Spleen (tissue), 11 donors: ENCODE measurements at regions not wholly inside any gene's neighbourhood (a gene's known extent, or its start where the extent isn't known, plus 50 kb on each side); places are given as distances from the start of the nearest gene placed in this dataset.

Experiments
- DNase-seq: peaks from one replicate; pipeline ENCODE4 v3.0.0-alpha.2; 2020
- H3K27ac ChIP-seq, 8 donors: fragments of 200-600 bp; sonication (generic) in 7 of 8; 1 replicate in 4 of 8; 2 replicates in 4 of 8; pipeline versions ENCODE4 v1.5.0 to v1.8.0; 2016 to 2021; ENCODE audit warnings: inconsistent platforms in 4 of 8, mild to moderate bottlenecking in 4 of 8, moderate library complexity in 1 of 8
- H3K27me3 ChIP-seq, 7 donors: fragments of 200-600 bp; sonication (generic) in 6 of 7; replicated peaks in 1 of 7; 1 replicate in 4 of 7; 2 replicates in 3 of 7; pipeline versions ENCODE4 v1.5.0 to v1.8.0; 2016 to 2021; ENCODE audit warnings: inconsistent platforms in 3 of 7, mild to moderate bottlenecking in 1 of 7
- H3K36me3 ChIP-seq, 6 donors: fragments of 200-600 bp; sonication (generic) in 5 of 6; 1 replicate in 4 of 6; 2 replicates in 2 of 6; pipeline versions ENCODE4 v1.5.0 to v1.8.0; 2016 to 2021; ENCODE audit warnings: inconsistent platforms in 2 of 6
- H3K4me1 ChIP-seq, 6 donors: fragments of 200-600 bp; sonication (generic) in 5 of 6; 1 replicate in 3 of 6; 2 replicates in 3 of 6; pipeline versions ENCODE4 v1.5.0 to v1.8.0; 2016 to 2021; ENCODE audit warnings: inconsistent platforms in 3 of 6
- H3K4me3 ChIP-seq, 8 donors: fragments of 200-600 bp; sonication (generic) in 7 of 8; 1 replicate in 4 of 8; 2 replicates in 4 of 8; pipeline versions ENCODE4 v1.5.0 to v1.8.0; 2016 to 2021; ENCODE audit warnings: inconsistent platforms in 4 of 8, mild to moderate bottlenecking in 4 of 8, moderate library complexity in 2 of 8
- H3K9me3 ChIP-seq, 8 donors: fragments of 200-600 bp; sonication (generic) in 7 of 8; 1 replicate in 4 of 8; 2 replicates in 4 of 8; pipeline versions ENCODE4 v1.5.0 to v1.8.0; 2016 to 2021; ENCODE audit warnings: inconsistent platforms in 4 of 8
- POLR2A ChIP-seq, 3 donors: fragments of 450-650 bp; IDR thresholded peaks; one replicate each; pipeline ENCODE4 v1.5.1; 2017; ENCODE audit warnings: antibody characterized with exemption in 3 of 3, mild to moderate bottlenecking in 1 of 3
- POLR2AphosphoS5 ChIP-seq, 3 donors: sonication (generic); formaldehyde crosslinking; IDR thresholded peaks; one replicate each; pipeline ENCODE4 v1.5.1; 2017; ENCODE audit warnings: antibody characterized with exemption in 3 of 3
- WGBS, 5 donors: extraction: QIAGEN DNeasy Blood & Tissue Kit in 3 of 5; methylation state at CpG; one replicate each; pipeline versions ENCODE4 v1.1.5 to v1.1.7; 2013 to 2018; 5-methylcytosine and 5-hydroxymethylcytosine counted together
- intact Hi-C: fragments of 100-400 bp; cut with DNase I; formaldehyde crosslinking; loops from one replicate; pipeline ENCODE4 v1.15.0; 2023; ENCODE audit warnings: low total_unique reads
- TF ChIP-seq, protein P1 (sequence below), 11 experiments: fragments of 200-600 bp in 7 of 11; fragments of 450-650 bp in 4 of 11; sonication (generic) in 4 of 11; IDR thresholded peaks in 8 of 11; conservative IDR thresholded peaks in 3 of 11; 1 replicate in 7 of 11; 2 replicates in 4 of 11; pipeline versions ENCODE4 v1.4.0 to v1.8.0; 2016 to 2021; ENCODE audit warnings: antibody characterized with exemption in 11 of 11, inconsistent platforms in 4 of 11, mild to moderate bottlenecking in 1 of 11
- donor health status: healthy with polysubstance abuse.
- donor health status: DM: no; HTN: no; CAD: no; lungs with moderate emphysema.
- donor health status: DM: no; HTN: no; CAD: no.
- donor health status: Bipolar disorder and iron deficiency.
- donor health status: healthy.
- donor health status: DM: no; HTN: no; CAD: no.
- donor health status: DM: yes; HTN: yes; CAD: no.

DNA sequence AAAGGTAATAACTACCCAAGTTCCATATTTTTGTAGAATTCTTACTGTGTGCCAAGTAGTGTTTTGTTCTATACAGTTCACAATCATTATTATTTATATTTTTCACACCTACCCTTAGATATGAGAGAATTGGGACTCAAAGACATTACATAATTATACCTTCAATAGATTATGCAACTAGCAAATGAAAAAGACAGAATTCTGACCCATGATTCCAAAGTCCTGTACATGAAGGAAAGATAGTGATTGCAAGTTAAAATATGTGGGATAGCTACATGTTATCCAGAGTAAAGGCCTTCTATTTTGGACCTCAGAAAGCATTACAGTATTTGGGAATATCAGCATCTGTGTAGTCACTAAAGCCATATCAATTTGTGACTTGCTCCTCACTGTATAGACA, 581.0 kb downstream of the ELAVL2 start:
- no peaks in the 10 kb centered on the region for H3K36me3 ChIP-seq
- H3K9me3 ChIP-seq = peaks cover 0 to 24% (median 10%) of the 10 kb centered on the region in 8 donors
- intact Hi-C loops = no loop called here
- no peaks in the 10 kb centered on the region for H3K27me3 ChIP-seq
- no peak overlapping the region for H3K27ac ChIP-seq
- H3K4me3 ChIP-seq = no peak overlapping the region
- H3K4me1 ChIP-seq = no peaks in the 10 kb centered on the region
- no peak for DNase-seq
- TF ChIP-seq POLR2A (IDR thresholded peaks at IDR 0.05) (no peak), POLR2AphosphoS5 (IDR thresholded peaks at IDR 0.05) (no peak)
- TF ChIP-seq, protein P1, sequence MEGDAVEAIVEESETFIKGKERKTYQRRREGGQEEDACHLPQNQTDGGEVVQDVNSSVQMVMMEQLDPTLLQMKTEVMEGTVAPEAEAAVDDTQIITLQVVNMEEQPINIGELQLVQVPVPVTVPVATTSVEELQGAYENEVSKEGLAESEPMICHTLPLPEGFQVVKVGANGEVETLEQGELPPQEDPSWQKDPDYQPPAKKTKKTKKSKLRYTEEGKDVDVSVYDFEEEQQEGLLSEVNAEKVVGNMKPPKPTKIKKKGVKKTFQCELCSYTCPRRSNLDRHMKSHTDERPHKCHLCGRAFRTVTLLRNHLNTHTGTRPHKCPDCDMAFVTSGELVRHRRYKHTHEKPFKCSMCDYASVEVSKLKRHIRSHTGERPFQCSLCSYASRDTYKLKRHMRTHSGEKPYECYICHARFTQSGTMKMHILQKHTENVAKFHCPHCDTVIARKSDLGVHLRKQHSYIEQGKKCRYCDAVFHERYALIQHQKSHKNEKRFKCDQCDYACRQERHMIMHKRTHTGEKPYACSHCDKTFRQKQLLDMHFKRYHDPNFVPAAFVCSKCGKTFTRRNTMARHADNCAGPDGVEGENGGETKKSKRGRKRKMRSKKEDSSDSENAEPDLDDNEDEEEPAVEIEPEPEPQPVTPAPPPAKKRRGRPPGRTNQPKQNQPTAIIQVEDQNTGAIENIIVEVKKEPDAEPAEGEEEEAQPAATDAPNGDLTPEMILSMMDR (IDR thresholded peaks at IDR 0.05 in 8 of 11, conservative IDR thresholded peaks at IDR 0.05 in 3 of 11) = no peak

DNA sequence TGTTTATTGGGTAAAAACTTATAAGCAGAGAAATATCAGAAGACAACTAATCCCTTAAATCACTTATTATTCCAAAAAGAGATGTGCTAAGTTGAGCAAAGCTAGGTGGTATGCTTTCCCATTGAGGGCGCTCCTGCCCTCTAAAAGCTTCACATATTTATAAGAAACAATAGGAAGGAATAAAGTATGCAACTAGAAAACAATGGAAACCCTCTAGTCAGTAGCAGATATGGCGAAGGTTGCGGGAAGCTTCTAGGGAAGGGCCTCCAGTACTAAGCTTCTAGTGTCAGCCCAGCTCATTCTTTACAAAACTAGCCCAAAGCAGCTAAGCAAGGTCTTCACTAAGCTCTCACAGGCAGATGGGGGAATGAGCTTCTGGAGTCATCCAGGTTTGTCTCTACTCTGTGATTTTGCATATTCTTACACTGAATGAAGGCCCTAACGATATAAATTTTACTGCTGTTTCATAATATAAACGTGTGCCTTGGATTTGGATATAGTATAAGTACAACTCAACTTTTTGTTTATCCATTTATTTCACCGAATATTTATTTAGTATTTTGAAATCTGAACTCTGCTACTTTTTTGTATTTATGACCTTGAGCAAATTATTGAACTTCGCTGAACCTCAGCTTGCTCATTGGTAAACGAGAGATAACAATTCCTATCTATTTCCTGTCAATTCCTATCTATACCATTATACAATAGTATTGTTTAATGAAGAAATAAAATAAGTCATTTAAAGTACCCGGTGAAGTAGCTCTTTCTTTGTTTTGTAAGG, 571.4 kb downstream of the ELAVL2 start:
- no peak for DNase-seq
- WGBS, 5 donors = 65 to 77% (median 71%) methylated on average over 9 of the region's 9 CpGs
- H3K36me3 ChIP-seq = no peaks in the 10 kb centered on the region
- H3K27ac ChIP-seq = no peak overlapping the region
- no peaks in the 10 kb centered on the region for H3K27me3 ChIP-seq
- no peaks in the 10 kb centered on the region for H3K4me1 ChIP-seq
- TF ChIP-seq, protein P1 (IDR thresholded peaks at IDR 0.05 in 8 of 11, conservative IDR thresholded peaks at IDR 0.05 in 3 of 11) = no peak
- TF ChIP-seq POLR2A (IDR thresholded peaks at IDR 0.05) = no peak
- TF ChIP-seq POLR2AphosphoS5 (IDR thresholded peaks at IDR 0.05) = no peak
- intact Hi-C loops = no loop called here
- no peak overlapping the region for H3K4me3 ChIP-seq
- peaks cover 0 to 31% (median 11%) of the 10 kb centered on the region in 8 donors for H3K9me3 ChIP-seq

GRCh38 chr9:23255346-23255745, 570.7 kb downstream of the ELAVL2 start:
- Histone ChIP-seq H3K9me3 (peaks cover 0 to 26% (median 11%) of the 10 kb centered on the region in 8 donors), H3K36me3 (no peaks in the 10 kb centered on the region), H3K27me3 (no peaks in the 10 kb centered on the region), H3K4me3 (no peak overlapping the region), H3K27ac (no peak overlapping the region), H3K4me1 (no peaks in the 10 kb centered on the region)
- intact Hi-C loops = no loop called here
- TF ChIP-seq POLR2AphosphoS5 (IDR thresholded peaks at IDR 0.05) = no peak
- TF ChIP-seq, protein P1 (IDR thresholded peaks at IDR 0.05 in 8 of 11, conservative IDR thresholded peaks at IDR 0.05 in 3 of 11) = no peak
- no peak for TF ChIP-seq POLR2A (IDR thresholded peaks at IDR 0.05)
- 59 to 62% (median 60%) methylated on average over 3 of the region's 3 CpGs for WGBS, 5 donors
- no peak for DNase-seq

DNA sequence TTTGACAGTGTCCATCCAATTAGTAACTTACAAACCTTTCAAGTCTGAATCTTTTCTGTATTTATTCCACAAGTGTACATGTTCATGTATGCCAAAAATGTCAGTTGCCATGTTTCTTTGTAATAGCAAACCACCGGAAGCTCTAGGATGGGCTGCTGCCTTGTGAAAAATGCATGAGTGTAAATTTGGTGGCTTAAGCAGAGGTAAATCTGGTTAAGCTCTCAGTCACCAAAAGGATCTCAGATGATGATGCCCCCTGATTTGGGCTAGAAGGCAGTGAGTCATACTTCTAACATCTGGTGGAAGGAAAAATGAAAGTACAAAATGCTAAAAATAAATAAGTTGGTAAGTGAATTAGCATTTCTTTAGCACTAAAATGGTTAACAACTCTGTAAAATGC, 567.5 kb downstream of the ELAVL2 start:
- intact Hi-C loops = no loop called here
- Histone ChIP-seq H3K4me3 (no peak overlapping the region), H3K27me3 (no peaks in the 10 kb centered on the region), H3K9me3 (no peaks in the 10 kb centered on the region), H3K4me1 (no peaks in the 10 kb centered on the region), H3K27ac (no peak overlapping the region), H3K36me3 (no peaks in the 10 kb centered on the region)
- TF ChIP-seq POLR2A (IDR thresholded peaks at IDR 0.05) (no peak), POLR2AphosphoS5 (IDR thresholded peaks at IDR 0.05) (no peak)
- TF ChIP-seq, protein P1 (IDR thresholded peaks at IDR 0.05 in 8 of 11, conservative IDR thresholded peaks at IDR 0.05 in 3 of 11) = no peak
- no peak for DNase-seq
- 91 to 97% (median 92%) methylated on average over 1 of the region's 1 CpG for WGBS, 5 donors
